Natural killer cell (primary cell): ENCODE measurements at regions not wholly inside any gene's neighbourhood (a gene's known extent, or its start where the extent isn't known, plus 50 kb on each side); places are given as distances from the start of the nearest gene placed in this dataset.

Source experiments
- ATAC-seq, 3 donors: fragments of 150-1000 bp in 2 of 3; fragments of 200-7000 bp in 1 of 3; cut with Tn5 transposase; 1 replicate in 1 of 3; 2 replicates in 2 of 3; pipeline ENCODE4 v1.10.0; 2021; ENCODE audit warnings: mild to moderate bottlenecking in 2 of 3, moderate library complexity in 2 of 3
- DNase-seq, 2 donors: peaks; one replicate each; pipeline versions ENCODE4 v3.0.0 to v3.0.0-alpha.2; 2013 to 2021; ENCODE audit warnings: mixed read lengths in 1 of 2
- H3K27ac ChIP-seq: one replicate; pipeline ENCODE4 v1.5.1; 2013; ENCODE audit warnings: mild to moderate bottlenecking, low read length
- H3K27me3 ChIP-seq: one replicate; pipeline ENCODE4 v1.6.1; 2013; ENCODE audit warnings: low read length; ENCODE audit not compliant: control insufficient read depth, insufficient read depth
- H3K36me3 ChIP-seq: one replicate; pipeline ENCODE4 v1.6.1; 2013; ENCODE audit warnings: low read length; ENCODE audit not compliant: control insufficient read depth, insufficient read depth
- H3K4me1 ChIP-seq: one replicate; pipeline ENCODE4 v1.6.1; 2013; ENCODE audit warnings: low read length; ENCODE audit not compliant: control insufficient read depth, insufficient read depth
- H3K4me3 ChIP-seq: one replicate; pipeline ENCODE4 v1.5.1; 2013; ENCODE audit warnings: low read length
- H3K9me3 ChIP-seq: one replicate; pipeline ENCODE4 v1.6.1; 2013; ENCODE audit warnings: low read length; ENCODE audit not compliant: control insufficient read depth, insufficient read depth
- H3K27ac Mint-ChIP-seq, 2 donors: one replicate each; pipeline ENCODE4 v1.8.0; 2022; ENCODE audit warnings: mild to moderate bottlenecking in 2 of 2, mixed read lengths in 2 of 2, moderate library complexity in 1 of 2
- H3K27me3 Mint-ChIP-seq, 2 donors: one replicate each; pipeline ENCODE4 v1.8.0; 2022; ENCODE audit warnings: low read depth in 2 of 2, mixed read lengths in 2 of 2
- H3K36me3 Mint-ChIP-seq: one replicate; pipeline ENCODE4 v1.8.0; 2022; ENCODE audit warnings: mixed read lengths
- H3K4me1 Mint-ChIP-seq, 2 donors: one replicate each; pipeline ENCODE4 v1.8.0; 2022; ENCODE audit warnings: mixed read lengths in 2 of 2
- H3K4me3 Mint-ChIP-seq: one replicate; pipeline ENCODE4 v1.8.0; 2022; ENCODE audit warnings: mild to moderate bottlenecking, moderate library complexity, mixed read lengths
- H3K9me3 Mint-ChIP-seq, 2 donors: one replicate each; pipeline ENCODE4 v1.8.0; 2022; ENCODE audit warnings: mixed read lengths in 2 of 2
- CTCF ChIP-seq: fragments of 200-600 bp; IDR thresholded peaks from one replicate; pipeline ENCODE4 v1.8.0; 2022; ENCODE audit warnings: antibody characterized with exemption
- WGBS: methylation state at CpG from one replicate; pipeline ENCODE4 v1.1.7; 2013; ENCODE audit warnings: missing lambda C conversion rate; ENCODE audit not compliant: insufficient coverage; 5-methylcytosine and 5-hydroxymethylcytosine counted together
- intact Hi-C: fragments of 100-400 bp; cut with micrococcal nuclease; formaldehyde crosslinking; loops from one replicate; pipeline ENCODE4 v1.14.2; 2022

GRCh38 chr2:65918760-65919187 lies 486.4 kb upstream of the SPRED2 start:
- 82% methylated on average over 3 of the region's 3 CpGs for WGBS
- H3K4me1 Mint-ChIP-seq, result no peaks in the 10 kb centered on the region
- H3K9me3 Mint-ChIP-seq, result peaks cover 0 to 2% of the 10 kb centered on the region in 2 donors
- TF ChIP-seq CTCF, result no peak
- peaks cover 2% of the 10 kb centered on the region for H3K4me1 ChIP-seq
- no peaks in the 10 kb centered on the region for H3K36me3 ChIP-seq
- H3K4me3 ChIP-seq, result no peak overlapping the region
- no peaks in the 10 kb centered on the region for H3K9me3 ChIP-seq
- intact Hi-C loops, result no loop called here
- H3K36me3 Mint-ChIP-seq, result no peaks in the 10 kb centered on the region
- no peak overlapping the region for H3K27ac ChIP-seq
- ATAC-seq (no peak), DNase-seq (no peak)
- peaks cover 0 to 11% of the 10 kb centered on the region in 2 donors for H3K27me3 Mint-ChIP-seq
- no peaks in the 10 kb centered on the region for H3K27me3 ChIP-seq
- no peak overlapping the region for H3K4me3 Mint-ChIP-seq
- H3K27ac Mint-ChIP-seq, result no peak overlapping the region

GRCh38 chr2:65917986-65918385 lies 485.6 kb upstream of the SPRED2 start:
- H3K9me3 ChIP-seq, result no peaks in the 10 kb centered on the region
- Mint-ChIP-seq H3K4me1 (no peaks in the 10 kb centered on the region), H3K27ac (no peak overlapping the region), H3K36me3 (no peaks in the 10 kb centered on the region), H3K27me3 (peaks cover 0 to 11% of the 10 kb centered on the region in 2 donors), H3K4me3 (no peak overlapping the region), H3K9me3 (peaks cover 0 to 2% of the 10 kb centered on the region in 2 donors)
- peaks cover 2% of the 10 kb centered on the region for H3K4me1 ChIP-seq
- H3K4me3 ChIP-seq, result no peak overlapping the region
- 83% methylated on average over 2 of the region's 2 CpGs for WGBS
- H3K27ac ChIP-seq, result no peak overlapping the region
- DNase-seq (no peak), ATAC-seq (no peak)
- H3K36me3 ChIP-seq, result no peaks in the 10 kb centered on the region
- no peaks in the 10 kb centered on the region for H3K27me3 ChIP-seq
- TF ChIP-seq CTCF, result no peak
- intact Hi-C loops, result no loop called here

GRCh38 chr2:65916785-65917295 lies 484.4 kb upstream of the SPRED2 start:
- no peak for DNase-seq
- Histone ChIP-seq H3K4me1 (peaks cover 2% of the 10 kb centered on the region), H3K4me3 (no peak overlapping the region), H3K9me3 (no peaks in the 10 kb centered on the region), H3K27me3 (no peaks in the 10 kb centered on the region), H3K27ac (no peak overlapping the region), H3K36me3 (no peaks in the 10 kb centered on the region)
- Mint-ChIP-seq H3K4me3 (no peak overlapping the region), H3K9me3 (peaks cover 0 to 2% of the 10 kb centered on the region in 2 donors), H3K4me1 (no peaks in the 10 kb centered on the region), H3K27me3 (peaks cover 0 to 11% of the 10 kb centered on the region in 2 donors), H3K27ac (no peak overlapping the region), H3K36me3 (no peaks in the 10 kb centered on the region)
- ATAC-seq, result no peak
- TF ChIP-seq CTCF, result no peak
- intact Hi-C loops, result no loop called here
- WGBS, result 95% methylated on average over 2 of the region's 2 CpGs

- no peak for TF ChIP-seq CTCF
- intact Hi-C loops, result no loop called here
- Mint-ChIP-seq H3K4me1 (no peaks in the 10 kb centered on the region), H3K27me3 (peaks cover 0 to 8% of the 10 kb centered on the region in 2 donors), H3K36me3 (no peaks in the 10 kb centered on the region), H3K4me3 (no peak overlapping the region), H3K27ac (no peak overlapping the region), H3K9me3 (peaks cover 0 to 2% of the 10 kb centered on the region in 2 donors)
- no peak for DNase-seq
- Histone ChIP-seq H3K27me3 (no peaks in the 10 kb centered on the region), H3K27ac (no peak overlapping the region), H3K4me3 (no peak overlapping the region), H3K9me3 (no peaks in the 10 kb centered on the region), H3K4me1 (no peaks in the 10 kb centered on the region), H3K36me3 (no peaks in the 10 kb centered on the region)
- no peak for ATAC-seq
These were observed 483.8 kb upstream of the SPRED2 start for GRCh38 chr2:65916177-65916576.
